ENCODE measurements at regions not wholly inside any gene's neighbourhood (a gene's known extent, or its start where the extent isn't known, plus 50 kb on each side); places are given as distances from the start of the nearest gene placed in this dataset.
A peak's percentile ranks its signal among the peaks of the same experiment; 100 is the strongest.

DNA sequence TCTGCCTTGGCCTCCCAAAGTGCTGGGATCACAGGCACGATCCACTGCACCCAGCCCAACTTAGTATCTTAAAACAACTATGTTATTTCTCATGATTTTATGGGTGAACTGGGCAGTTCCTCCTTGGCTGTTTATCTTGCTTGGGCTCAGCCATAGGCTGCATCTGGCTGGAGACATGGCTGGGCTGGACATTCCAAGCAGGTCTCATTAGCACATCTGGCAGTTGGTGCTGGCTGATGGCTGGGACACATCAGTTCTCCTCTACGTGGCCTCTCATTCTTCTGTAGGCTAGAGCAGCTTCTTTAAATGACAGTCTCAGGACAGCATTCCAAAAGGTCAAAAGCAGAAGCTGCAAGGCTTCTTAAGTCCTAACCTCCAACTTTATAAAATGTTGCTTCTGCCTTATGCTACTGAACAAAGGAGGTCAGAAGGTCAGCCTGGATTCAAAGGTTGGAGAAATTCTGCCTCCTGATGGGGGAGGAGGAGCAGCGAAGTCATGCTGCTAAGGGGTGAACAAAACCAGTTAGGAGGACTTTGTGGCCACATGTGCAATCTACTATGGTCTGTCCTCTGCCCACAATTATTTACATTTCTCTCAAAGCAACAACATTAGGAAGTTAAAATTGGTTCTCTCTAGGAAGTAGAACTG is 144.0 kb downstream of the AQP9 start:
- no peak overlapping the region; a peak in 1 of 6 replicates for H3K27ac ChIP-seq
- POLR2A ChIA-PET: no interaction called here
- 61% methylated on average over 3 of the region's 3 CpGs for WGBS (ENCODE audit: missing lambda C conversion rate)

GRCh38 chr15:58283302-58283701 is 145.1 kb downstream of the AQP9 start:
- no peaks in the 10 kb centered on the region for H3K9me3 ChIP-seq
- H3K4me3 ChIP-seq: no peak overlapping the region
- TF ChIP-seq RAD21 (conservative IDR thresholded peaks at IDR 0.05 in 1 of 2, IDR thresholded peaks at IDR 0.05 in 1 of 2) (no peak), MAFK (IDR thresholded peaks at IDR 0.05; ENCODE audit: partially characterized antibody) (peak; percentile 58)
- no peak overlapping the region for H3K27ac ChIP-seq
- POLR2A ChIA-PET: no interaction called here
- H3K4me1 ChIP-seq: 0 out of 3 replicates have a peak, but pooled peaks cover 8% of the 10 kb centered on the region
- no peak for DNase-seq (ENCODE audit: low read depth in 1 of 2, low spot score in 1 of 2)
- CTCF ChIA-PET: interaction anchor here (0.6 kb wide), 1 partner anchor 261 kb away, joined by 5 read pairs; no protein-coding TSS in a partner anchor
- ATAC-seq: no peak
- no peak for FAIRE-seq
- 73% methylated on average over 3 of the region's 3 CpGs for WGBS (ENCODE audit: missing lambda C conversion rate)
- H3K4me2 ChIP-seq: no peak overlapping the region

More for the DNA sequence above, 144.0 kb downstream of the AQP9 start:
- ATAC-seq (no peak), DNase-seq (ENCODE audit: low read depth in 1 of 2, low spot score in 1 of 2) (no peak), FAIRE-seq (no peak)
- TF ChIP-seq USF2 (IDR thresholded peaks at IDR 0.05) (no peak), POLR2A (IDR thresholded peaks at IDR 0.05; ENCODE audit: low read length) (no peak), HOXB5 (CRISPR knock-in tag; IDR thresholded peaks at IDR 0.05) (no peak), JUNB (IDR thresholded peaks at IDR 0.05) (no peak), FOSB (CRISPR knock-in tag; IDR thresholded peaks at IDR 0.05) (no peak), RFX5 (IDR thresholded peaks at IDR 0.05) (no peak), FOXS1 (CRISPR knock-in tag; IDR thresholded peaks at IDR 0.05) (no peak), HDAC2 (IDR thresholded peaks at IDR 0.05) (no peak), NPAS2 (CRISPR knock-in tag; IDR thresholded peaks at IDR 0.05; ENCODE audit: borderline replicate concordance) (no peak), BCL3 (IDR thresholded peaks at IDR 0.05) (no peak), NFE2L2 (conservative IDR thresholded peaks at IDR 0.05; ENCODE audit: low read length) (no peak), PHF8 (IDR thresholded peaks at IDR 0.05; ENCODE audit: borderline replicate concordance, low read depth) (no peak)
- TF ChIP-seq, protein P1, sequence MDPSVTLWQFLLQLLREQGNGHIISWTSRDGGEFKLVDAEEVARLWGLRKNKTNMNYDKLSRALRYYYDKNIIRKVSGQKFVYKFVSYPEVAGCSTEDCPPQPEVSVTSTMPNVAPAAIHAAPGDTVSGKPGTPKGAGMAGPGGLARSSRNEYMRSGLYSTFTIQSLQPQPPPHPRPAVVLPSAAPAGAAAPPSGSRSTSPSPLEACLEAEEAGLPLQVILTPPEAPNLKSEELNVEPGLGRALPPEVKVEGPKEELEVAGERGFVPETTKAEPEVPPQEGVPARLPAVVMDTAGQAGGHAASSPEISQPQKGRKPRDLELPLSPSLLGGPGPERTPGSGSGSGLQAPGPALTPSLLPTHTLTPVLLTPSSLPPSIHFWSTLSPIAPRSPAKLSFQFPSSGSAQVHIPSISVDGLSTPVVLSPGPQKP (IDR thresholded peaks at IDR 0.05; ENCODE audit: low read depth, low read length): no peak
- H3K4me3 ChIP-seq: no peak overlapping the region
- H3K4me1 ChIP-seq: 0 out of 3 replicates have a peak, but pooled peaks cover 8% of the 10 kb centered on the region
- CTCF ChIA-PET: interaction anchor here (0.7 kb wide), 1 partner anchor 12 kb away, joined by 3 read pairs; no protein-coding TSS in a partner anchor
- H3K9me3 ChIP-seq: no peaks in the 10 kb centered on the region
- no peak overlapping the region for H3K4me2 ChIP-seq

DNA sequence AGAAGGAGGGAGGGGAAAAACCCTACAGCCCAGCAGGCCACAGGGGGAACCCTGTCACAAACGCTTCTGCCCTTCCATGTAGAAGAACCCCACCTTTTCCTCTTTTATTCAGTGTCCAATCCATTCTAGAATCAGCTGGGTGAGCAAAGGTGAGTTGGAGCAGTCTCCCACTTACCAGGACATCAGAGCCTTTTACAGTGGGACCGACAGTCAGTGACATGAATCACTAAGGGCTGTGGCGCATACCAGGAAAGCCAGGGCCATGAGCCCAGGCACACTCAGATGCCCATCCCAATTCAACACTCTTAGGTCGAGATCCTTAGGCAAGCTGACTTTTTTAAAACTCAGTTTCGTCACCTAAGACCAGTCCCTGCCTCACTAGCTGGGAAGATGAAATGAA is 146.1 kb downstream of the AQP9 start:
- CTCF ChIA-PET: interaction anchor here (1.0 to 1.5 kb wide), 3 partner anchors 10 to 15 kb away, joined by 3 to 8 read pairs (median 4); no protein-coding TSS in a partner anchor
- no peak; a peak in 2 of 6 replicates for ATAC-seq
- H3K4me1 ChIP-seq: 0 out of 3 replicates have a peak, but pooled peaks cover 8% of the 10 kb centered on the region
- FAIRE-seq: no peak
- no peak for DNase-seq (ENCODE audit: low read depth in 1 of 2, low spot score in 1 of 2)
- POLR2A ChIA-PET: no interaction called here
- H3K4me2 ChIP-seq: no peak overlapping the region
- no peak for TF ChIP-seq POLR2AphosphoS2 (conservative IDR thresholded peaks at IDR 0.05; ENCODE audit: low read length)
- TF ChIP-seq RARB (CRISPR knock-in tag; IDR thresholded peaks at IDR 0.05): no peak
- no peak for TF ChIP-seq ZSCAN20 (CRISPR knock-in tag; IDR thresholded peaks at IDR 0.05)
- TF ChIP-seq, protein P1 (IDR thresholded peaks at IDR 0.05; ENCODE audit: low read depth, low read length): no peak
- no peak for TF ChIP-seq CBX2 (IDR thresholded peaks at IDR 0.05; ENCODE audit: borderline replicate concordance, low read depth)
- WGBS (ENCODE audit: missing lambda C conversion rate): 67% methylated on average over 5 of the region's 5 CpGs
- no peak overlapping the region for H3K4me3 ChIP-seq
- H3K9me3 ChIP-seq: no peaks in the 10 kb centered on the region
- H3K27ac ChIP-seq: 0 out of 6 replicates have a peak overlapping the region, but pooled peaks of 1 of the 2 experiments have one; percentile 6
